GM19395 (cell line): ENCODE measurements at regions not wholly inside any gene's neighbourhood (a gene's known extent, or its start where the extent isn't known, plus 50 kb on each side); places are given as distances from the start of the nearest gene placed in this dataset.
"Not testable (repeated sequence)": the region's sequence is repeated elsewhere in the genome, so short reads cannot be mapped to it uniquely, and the experiment has no call there.

Source experiments
- ATAC-seq: cut with Tn5 transposase; IDR thresholded peaks from one replicate; pipeline ENCODE4 v1.9.1; 2021; ENCODE audit warnings: mild to moderate bottlenecking, moderate library complexity; ENCODE audit not compliant: unreplicated experiment

- ATAC-seq: no peak
Observed at GRCh38 chr1:221865808-221866207, 123.9 kb upstream of the DUSP10 start.

GRCh38 chr1:221863635-221864034 lies 121.7 kb upstream of the DUSP10 start:
- ATAC-seq: no peak

DNA sequence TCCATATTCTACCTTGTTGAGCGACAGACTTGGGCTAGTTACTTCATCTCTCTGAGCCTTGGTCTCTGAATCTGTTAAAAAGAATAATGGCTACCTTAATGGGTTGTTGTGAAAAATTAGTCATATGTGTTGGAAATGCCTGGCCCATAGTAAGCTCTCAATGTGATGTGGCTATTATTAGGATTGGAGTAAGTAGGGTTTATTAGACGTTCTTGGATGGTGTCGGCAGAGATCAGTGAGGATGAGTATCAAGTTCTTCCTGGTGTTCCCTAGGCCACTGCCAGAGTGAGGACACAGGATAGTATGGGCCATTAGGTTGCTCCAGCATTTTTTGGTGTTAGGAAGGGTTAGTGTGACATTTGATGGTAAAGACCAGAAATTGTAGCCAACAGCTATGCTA lies 121.1 kb upstream of the DUSP10 start:
- no peak for ATAC-seq

- ATAC-seq: no peak
Observed at GRCh38 chr1:221858818-221859611, 117.1 kb upstream of the DUSP10 start.

- not testable (repeated sequence) for ATAC-seq
Observed at GRCh38 chr1:221857094-221857444, 115.2 kb upstream of the DUSP10 start.

- ATAC-seq: no peak
Observed at GRCh38 chr1:221856228-221857093, 114.6 kb upstream of the DUSP10 start.

GRCh38 chr1:221855156-221855555 lies 113.3 kb upstream of the DUSP10 start:
- no peak for ATAC-seq

GRCh38 chr1:221851336-221851735 lies 109.4 kb upstream of the DUSP10 start:
- ATAC-seq: no peak

- no peak for ATAC-seq
Observed at GRCh38 chr1:221850470-221851187, 108.7 kb upstream of the DUSP10 start.

DNA sequence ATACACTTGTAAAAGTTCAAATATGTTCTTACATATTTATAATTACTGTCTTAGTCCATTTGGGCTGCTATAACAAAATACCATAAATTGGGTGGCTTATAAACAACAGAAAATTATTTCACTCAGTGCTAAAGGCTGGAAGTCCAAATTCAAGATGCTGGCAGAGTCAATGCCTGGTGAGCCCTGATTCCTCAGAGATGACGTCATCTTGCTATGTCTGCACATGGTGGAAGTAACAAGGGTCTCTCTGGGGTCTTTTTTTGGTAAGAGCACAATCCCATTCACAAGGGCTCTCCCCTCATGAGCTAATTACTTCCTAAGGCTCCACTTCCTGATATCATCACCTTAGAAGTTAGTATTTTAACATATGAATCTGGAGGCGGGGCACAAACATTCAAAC lies 108.0 kb upstream of the DUSP10 start:
- ATAC-seq: no peak

DNA sequence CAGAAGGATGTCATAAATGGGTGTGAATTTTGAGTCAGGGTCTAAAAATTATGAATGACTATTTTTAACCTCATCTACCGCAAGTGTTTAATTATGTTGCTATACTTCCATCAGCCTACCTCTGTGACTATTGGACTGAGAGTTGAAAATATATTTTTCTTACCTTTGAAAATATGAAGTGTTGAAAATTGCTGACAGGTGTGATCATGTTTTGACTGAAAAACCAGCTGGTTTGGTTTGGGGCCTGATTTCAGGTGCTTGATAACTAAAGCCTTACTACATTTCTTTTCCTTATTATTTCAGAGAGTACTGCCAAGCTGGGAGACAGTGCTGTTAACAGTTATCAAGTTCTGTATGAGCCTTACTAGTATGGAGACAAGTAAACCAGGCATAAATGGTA lies 107.2 kb upstream of the DUSP10 start:
- ATAC-seq: no peak

GRCh38 chr1:221847676-221848075 lies 105.8 kb upstream of the DUSP10 start:
- no peak for ATAC-seq

- ATAC-seq: no peak
Observed at GRCh38 chr1:221845650-221846371, 103.9 kb upstream of the DUSP10 start.

DNA sequence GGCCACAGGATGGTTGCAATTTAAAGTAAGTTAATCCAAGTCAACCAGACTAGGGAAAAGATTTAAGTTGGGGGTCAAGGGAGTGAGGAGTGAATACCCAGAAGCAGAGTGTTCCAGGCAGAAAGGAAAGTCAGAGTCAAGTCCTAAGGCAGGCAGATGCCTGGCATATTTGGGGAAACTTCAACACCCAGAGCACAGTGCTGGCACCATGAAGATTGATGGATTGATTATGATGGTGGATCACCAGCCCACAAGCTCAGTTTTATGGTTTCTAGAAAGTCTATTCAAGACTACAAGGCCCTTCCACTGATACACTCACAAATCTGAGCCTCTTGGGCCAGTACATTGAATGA lies 100.1 kb upstream of the DUSP10 start:
- ATAC-seq: no peak

DNA sequence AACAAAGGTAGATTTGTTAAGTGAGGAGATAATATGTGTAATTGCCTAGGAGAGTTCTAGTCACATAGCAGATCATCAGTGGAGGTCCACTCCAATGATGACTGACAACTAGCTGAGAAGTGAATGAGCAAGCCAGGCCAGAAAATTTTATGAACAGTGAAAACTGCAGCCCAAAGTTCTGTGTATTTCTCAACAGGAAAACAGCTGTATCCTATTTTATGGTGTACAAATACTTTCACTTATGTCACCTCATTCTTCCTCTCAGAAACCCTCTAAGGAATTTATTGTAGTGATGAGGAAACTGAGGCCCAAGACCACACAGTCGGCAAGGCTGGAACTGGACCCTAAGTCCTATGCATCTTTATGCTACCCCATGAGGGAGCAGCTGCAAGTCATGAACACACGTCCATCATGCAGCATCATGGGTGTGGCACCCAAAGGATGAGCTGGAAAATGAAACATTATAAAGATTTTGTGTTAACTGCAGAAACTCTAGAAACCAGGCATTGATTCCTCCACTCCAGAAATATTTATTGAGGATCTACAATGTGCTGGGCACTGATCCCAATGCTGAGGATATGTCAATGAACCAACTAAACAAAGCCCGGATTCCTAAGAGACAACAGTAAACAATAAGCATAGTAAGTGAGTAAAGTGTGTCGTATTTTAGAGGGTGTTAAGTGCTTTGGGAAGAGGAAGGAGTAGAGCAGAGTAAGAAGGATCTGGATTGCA lies 99.5 kb upstream of the DUSP10 start:
- ATAC-seq: no peak

DNA sequence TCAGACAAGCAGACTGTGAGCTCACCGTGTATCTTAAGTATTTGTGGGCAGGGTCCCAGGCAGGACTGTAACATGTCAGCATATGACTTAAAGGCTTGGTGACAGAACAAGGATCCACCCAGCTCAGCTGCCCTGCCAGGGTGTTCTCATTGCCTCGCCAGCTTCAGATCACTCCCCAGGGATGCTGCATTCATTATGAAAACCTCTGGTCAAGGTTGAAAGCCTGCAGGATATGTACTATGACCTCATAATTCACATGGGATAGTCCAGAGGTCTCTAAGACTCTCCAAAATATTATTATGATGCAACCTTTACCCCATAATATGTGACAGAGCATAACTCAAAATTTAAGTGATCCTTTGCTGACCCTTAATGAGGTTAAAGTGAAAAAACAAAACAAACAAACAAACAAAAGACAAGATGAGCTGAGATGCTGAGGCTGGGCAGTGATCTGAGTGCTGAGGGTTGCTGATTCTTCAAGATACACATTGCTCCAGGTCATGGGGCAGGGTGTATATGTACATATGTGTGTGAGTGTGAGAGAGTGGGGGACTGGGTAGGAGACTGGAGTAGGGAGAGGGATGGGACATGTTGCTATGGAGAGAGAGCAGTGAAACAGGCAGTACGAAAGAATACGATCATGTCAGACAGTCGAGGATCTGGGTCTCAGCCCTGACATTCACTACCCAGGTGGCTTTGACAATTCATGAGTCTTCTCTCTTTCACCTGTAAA lies 98.8 kb upstream of the DUSP10 start:
- peak; percentile 24 for ATAC-seq

- peak; percentile 85 for ATAC-seq
Observed at GRCh38 chr1:221839782-221840395, 98.0 kb upstream of the DUSP10 start.

- ATAC-seq: peak; percentile 30
Observed at GRCh38 chr1:221839321-221839720, 97.4 kb upstream of the DUSP10 start.

DNA sequence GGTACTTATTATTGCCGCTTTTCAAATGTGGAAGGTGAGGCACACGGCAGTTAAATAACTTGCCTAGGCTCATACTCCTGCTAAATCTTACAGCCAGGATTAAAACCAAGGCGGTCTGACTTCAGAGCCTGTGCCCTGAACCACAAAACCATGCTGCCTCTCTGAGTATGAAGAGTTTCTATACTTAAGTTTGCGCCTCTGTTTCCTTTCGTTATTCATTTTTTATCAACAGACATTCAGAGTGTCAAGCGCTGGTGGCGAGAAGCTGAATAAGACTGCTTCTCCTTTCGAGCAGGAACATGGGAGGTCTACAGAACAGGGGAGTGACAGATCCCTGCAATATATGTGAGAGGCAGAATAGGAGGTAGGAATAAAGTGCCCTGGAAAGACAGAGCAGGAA lies 96.0 kb upstream of the DUSP10 start:
- peak; percentile 56 for ATAC-seq
